CD4-positive, alpha-beta T cell (primary cell): ENCODE measurements at regions not wholly inside any gene's neighbourhood (a gene's known extent, or its start where the extent isn't known, plus 50 kb on each side); places are given as distances from the start of the nearest gene placed in this dataset.

ENCODE experiments used
- ATAC-seq: fragments of 200-7000 bp; cut with Tn5 transposase; one replicate; pipeline ENCODE4 v1.10.0; 2022; ENCODE audit warnings: mild to moderate bottlenecking; ENCODE audit not compliant: poor library complexity
- CTCF ChIA-PET: fragments of 350-600 bp; sonication (Branson Sonifier 250); formaldehyde crosslinking; loops from one replicate; lab custom pipeline; 2021; ENCODE audit warnings: antibody characterized with exemption, inconsistent platforms; lab: Charles Lee
- POLR2A ChIA-PET: fragments of 350-600 bp; sonication (Branson Sonifier 250); formaldehyde crosslinking; loops from one replicate; lab custom pipeline; 2021; ENCODE audit warnings: antibody characterized with exemption, inconsistent platforms; lab: Charles Lee
- DNase-seq, 14 experiments: peaks; one replicate each; pipeline ENCODE4 v3.0.0-alpha.2; 2013 to 2020; ENCODE audit warnings: mixed read lengths in 2 of 14
- H3K27ac ChIP-seq, 2 donors: one replicate each; pipeline versions ENCODE4 v1.5.1 to v1.7.0; 2013; ENCODE audit warnings: low read length in 2 of 2, low read depth in 1 of 2, mild to moderate bottlenecking in 1 of 2
- H3K27me3 ChIP-seq, 2 experiments: 1 replicate in 1 of 2; 2 replicates in 1 of 2; pipeline versions ENCODE4 v1.6.1 to v1.7.0; 2013; ENCODE audit warnings: low read length in 2 of 2, control low read depth in 1 of 2, mild to moderate bottlenecking in 1 of 2, moderate library complexity in 1 of 2; ENCODE audit not compliant: insufficient read depth in 2 of 2, control insufficient read depth in 1 of 2
- H3K36me3 ChIP-seq: one replicate; pipeline ENCODE4 v1.6.1; 2013; ENCODE audit warnings: low read length, control low read depth; ENCODE audit not compliant: insufficient read depth
- H3K4me1 ChIP-seq: one replicate; pipeline ENCODE4 v1.6.1; 2013; ENCODE audit warnings: low read length, control low read depth; ENCODE audit not compliant: insufficient read depth
- H3K4me3 ChIP-seq: one replicate; pipeline ENCODE4 v1.5.1; 2013; ENCODE audit warnings: mild to moderate bottlenecking, low read length, moderate library complexity
- H3K9me3 ChIP-seq, 2 experiments: 1 replicate in 1 of 2; 2 replicates in 1 of 2; pipeline versions ENCODE4 v1.6.1 to v1.7.0; 2013; ENCODE audit warnings: low read length in 2 of 2, mild to moderate bottlenecking in 2 of 2, control low read depth in 1 of 2, moderate library complexity in 1 of 2; ENCODE audit not compliant: control insufficient read depth in 1 of 2, insufficient read depth in 1 of 2
- H3K27ac Mint-ChIP-seq: one replicate; pipeline ENCODE4 v1.8.0; 2020; ENCODE audit warnings: mixed read lengths
- H3K27me3 Mint-ChIP-seq: one replicate; pipeline ENCODE4 v1.8.0; 2021; ENCODE audit warnings: mixed read lengths
- H3K36me3 Mint-ChIP-seq: one replicate; pipeline ENCODE4 v1.8.0; 2021; ENCODE audit warnings: low read depth, mixed read lengths
- H3K4me1 Mint-ChIP-seq: one replicate; pipeline ENCODE4 v1.8.0; 2021; ENCODE audit warnings: low read depth, mixed read lengths
- H3K4me3 Mint-ChIP-seq: one replicate; pipeline ENCODE4 v1.8.0; 2020; ENCODE audit warnings: mild to moderate bottlenecking, mixed read lengths
- H3K9me3 Mint-ChIP-seq: one replicate; pipeline ENCODE4 v1.8.0; 2020; ENCODE audit warnings: mixed read lengths
- CTCF ChIP-seq: fragments of 200-600 bp; IDR thresholded peaks from one replicate; pipeline ENCODE4 v1.8.0; 2022; ENCODE audit warnings: antibody characterized with exemption, mild to moderate bottlenecking
- intact Hi-C, 2 experiments: fragments of 100-400 bp; cut with DNase I in 1 of 2; cut with micrococcal nuclease in 1 of 2; formaldehyde crosslinking; loops; one replicate each; pipeline versions ENCODE4 v1.15.1 to v1.9.0; 2023 to 2025; cut with DNase I, micrococcal nuclease

- Histone ChIP-seq H3K4me1 (no peaks in the 10 kb centered on the region), H3K9me3 (no peaks in the 10 kb centered on the region), H3K27me3 (no peaks in the 10 kb centered on the region), H3K4me3 (no peak overlapping the region), H3K36me3 (no peaks in the 10 kb centered on the region), H3K27ac (no peak overlapping the region)
- Mint-ChIP-seq H3K27ac (no peak overlapping the region), H3K9me3 (no peaks in the 10 kb centered on the region), H3K36me3 (no peaks in the 10 kb centered on the region), H3K4me3 (no peak overlapping the region), H3K4me1 (no peaks in the 10 kb centered on the region), H3K27me3 (no peaks in the 10 kb centered on the region)
- ATAC-seq (no peak), DNase-seq (no peak)
- TF ChIP-seq CTCF = no peak
- CTCF ChIA-PET = no interaction called here
- POLR2A ChIA-PET = no interaction called here
- intact Hi-C loops = no loop called here
Measured at GRCh38 chr21:28226563-28226962, 766.1 kb downstream of the LTN1 start.

DNA sequence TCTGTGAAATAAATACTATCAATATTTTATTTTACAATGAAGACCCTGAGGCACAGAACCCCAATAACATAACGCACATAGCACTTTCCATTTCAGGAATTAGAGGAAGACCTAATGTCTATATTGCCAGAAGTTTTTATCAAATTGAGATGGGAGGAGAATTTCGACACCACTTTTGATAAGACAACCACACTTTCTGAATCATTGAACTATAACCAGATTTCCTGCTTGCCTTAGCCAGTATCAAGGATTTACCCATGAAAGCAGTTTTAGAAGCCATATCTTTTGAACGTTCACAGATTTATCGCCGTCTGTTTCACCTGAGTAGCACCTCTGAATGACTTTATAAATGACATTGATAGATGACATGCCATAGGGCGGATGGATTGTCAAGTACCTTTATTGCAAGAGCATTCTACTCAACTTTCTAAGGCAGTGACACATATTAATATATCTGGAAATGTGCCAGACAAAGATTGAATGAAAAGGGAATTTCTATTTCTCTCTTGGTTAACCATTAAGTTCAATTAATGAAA lies 768.4 kb downstream of the LTN1 start:
- no peak overlapping the region for H3K27ac ChIP-seq

GRCh38 chr21:28221984-28222383 lies 770.7 kb downstream of the LTN1 start:
- no peaks in the 10 kb centered on the region for H3K9me3 Mint-ChIP-seq

More for the DNA sequence above, 768.4 kb downstream of the LTN1 start:
- no peaks in the 10 kb centered on the region for H3K4me1 Mint-ChIP-seq
- POLR2A ChIA-PET = no interaction called here
- CTCF ChIA-PET = no interaction called here
- Histone ChIP-seq H3K9me3 (no peaks in the 10 kb centered on the region), H3K4me3 (no peak overlapping the region), H3K4me1 (no peaks in the 10 kb centered on the region), H3K36me3 (no peaks in the 10 kb centered on the region), H3K27me3 (no peaks in the 10 kb centered on the region)
- H3K27ac Mint-ChIP-seq = no peak overlapping the region
- no peak overlapping the region for H3K4me3 Mint-ChIP-seq
- ATAC-seq (no peak), DNase-seq (no peak)
- intact Hi-C loops = no loop called here
- no peaks in the 10 kb centered on the region for H3K9me3 Mint-ChIP-seq
- H3K27me3 Mint-ChIP-seq = no peaks in the 10 kb centered on the region
- H3K36me3 Mint-ChIP-seq = no peaks in the 10 kb centered on the region
- no peak for TF ChIP-seq CTCF

More at GRCh38 chr21:28221984-28222383, 770.7 kb downstream of the LTN1 start:
- H3K27me3 ChIP-seq = no peaks in the 10 kb centered on the region
- DNase-seq (no peak), ATAC-seq (no peak)
- H3K4me3 ChIP-seq = no peak overlapping the region
- H3K4me1 ChIP-seq = no peaks in the 10 kb centered on the region
- TF ChIP-seq CTCF = no peak
- H3K27me3 Mint-ChIP-seq = no peaks in the 10 kb centered on the region
- H3K36me3 ChIP-seq = no peaks in the 10 kb centered on the region
- no peaks in the 10 kb centered on the region for H3K4me1 Mint-ChIP-seq
- H3K27ac Mint-ChIP-seq = no peak overlapping the region
- H3K9me3 ChIP-seq = no peaks in the 10 kb centered on the region
- intact Hi-C loops = no loop called here
- no peak overlapping the region for H3K4me3 Mint-ChIP-seq
- H3K36me3 Mint-ChIP-seq = no peaks in the 10 kb centered on the region
- POLR2A ChIA-PET = no interaction called here
- CTCF ChIA-PET = no interaction called here
- H3K27ac ChIP-seq = no peak overlapping the region
